ENCODE measurements at regions not wholly inside any gene's neighbourhood (a gene's known extent, or its start where the extent isn't known, plus 50 kb on each side); places are given as distances from the start of the nearest gene placed in this dataset.

GRCh38 chr6:120103618-120104017, 754.1 kb upstream of the MAN1A1 start:
- DNase-seq (ENCODE audit: low read depth in 2 of 2), result no peak

GRCh38 chr6:120096696-120097260, 747.2 kb upstream of the MAN1A1 start:
- DNase-seq (ENCODE audit: low read depth in 2 of 2), result no peak

GRCh38 chr6:120083186-120083585, 733.6 kb upstream of the MAN1A1 start:
- no peak for DNase-seq (ENCODE audit: low read depth in 2 of 2)

GRCh38 chr6:120077489-120077888, 727.9 kb upstream of the MAN1A1 start:
- DNase-seq (ENCODE audit: low read depth in 2 of 2), result no peak

GRCh38 chr6:120058410-120058809, 708.8 kb upstream of the MAN1A1 start:
- DNase-seq (ENCODE audit: low read depth in 2 of 2), result no peak

- no peak for DNase-seq (ENCODE audit: low read depth in 2 of 2)
Measured at GRCh38 chr6:120056085-120056484, 706.5 kb upstream of the MAN1A1 start.

- no peak for DNase-seq (ENCODE audit: low read depth in 2 of 2)
Measured at GRCh38 chr6:120055071-120055470, 705.5 kb upstream of the MAN1A1 start.

GRCh38 chr6:120039664-120040063, 690.1 kb upstream of the MAN1A1 start:
- DNase-seq (ENCODE audit: low read depth in 2 of 2), result no peak

GRCh38 chr6:120031837-120032236, 682.3 kb upstream of the MAN1A1 start:
- DNase-seq (ENCODE audit: low read depth in 2 of 2), result no peak

GRCh38 chr6:120026791-120027190, 677.2 kb upstream of the MAN1A1 start:
- no peak for DNase-seq (ENCODE audit: low read depth in 2 of 2)

GRCh38 chr6:120010075-120010474, 660.5 kb upstream of the MAN1A1 start:
- no peak for DNase-seq (ENCODE audit: low read depth in 2 of 2)

GRCh38 chr6:120005292-120005976, 655.9 kb upstream of the MAN1A1 start:
- no peak for DNase-seq (ENCODE audit: low read depth in 2 of 2)

- DNase-seq (ENCODE audit: low read depth in 2 of 2), result no peak
Measured at GRCh38 chr6:119986934-119987549, 637.5 kb upstream of the MAN1A1 start.

- no peak for DNase-seq (ENCODE audit: low read depth in 2 of 2)
Measured at GRCh38 chr6:119985952-119986736, 636.6 kb upstream of the MAN1A1 start.

- DNase-seq (ENCODE audit: low read depth in 2 of 2), result no peak
Measured at GRCh38 chr6:119980802-119981201, 631.2 kb upstream of the MAN1A1 start.

GRCh38 chr6:119979862-119980261, 630.3 kb upstream of the MAN1A1 start:
- DNase-seq (ENCODE audit: low read depth in 2 of 2), result no peak

GRCh38 chr6:119978274-119978889, 628.8 kb upstream of the MAN1A1 start:
- DNase-seq (ENCODE audit: low read depth in 2 of 2), result no peak

- DNase-seq (ENCODE audit: low read depth in 2 of 2), result no peak
Measured at GRCh38 chr6:119974430-119975159, 625.0 kb upstream of the MAN1A1 start.

- DNase-seq (ENCODE audit: low read depth in 2 of 2), result no peak
Measured at GRCh38 chr6:119966484-119966883, 616.9 kb upstream of the MAN1A1 start.

GRCh38 chr6:119965900-119966299, 616.3 kb upstream of the MAN1A1 start:
- DNase-seq (ENCODE audit: low read depth in 2 of 2), result no peak

GRCh38 chr6:119965008-119965407, 615.4 kb upstream of the MAN1A1 start:
- no peak for DNase-seq (ENCODE audit: low read depth in 2 of 2)
